ENCODE measurements at regions not wholly inside any gene's neighbourhood (a gene's known extent, or its start where the extent isn't known, plus 50 kb on each side); places are given as distances from the start of the nearest gene placed in this dataset.

- DNase-seq: peak; percentile 86
These were observed 1118.2 kb downstream of the ARAP2 start for GRCh38 chr4:35125995-35126712.

GRCh38 chr4:35138449-35138848, 1105.9 kb downstream of the ARAP2 start:
- no peak for DNase-seq

GRCh38 chr4:35147761-35148160, 1096.6 kb downstream of the ARAP2 start:
- no peak for DNase-seq

GRCh38 chr4:35151816-35152572, 1092.3 kb downstream of the ARAP2 start:
- peak; percentile 28 for DNase-seq

GRCh38 chr4:35163168-35163567, 1081.1 kb downstream of the ARAP2 start:
- DNase-seq: peak; percentile 9

GRCh38 chr4:35164063-35164462, 1080.3 kb downstream of the ARAP2 start:
- DNase-seq: no peak

- peak; percentile 44 for DNase-seq
These were observed 1077.8 kb downstream of the ARAP2 start for GRCh38 chr4:35166466-35166865.

GRCh38 chr4:35167385-35167784, 1076.9 kb downstream of the ARAP2 start:
- DNase-seq: no peak

- peak; percentile 43 for DNase-seq
These were observed 1068.8 kb downstream of the ARAP2 start for GRCh38 chr4:35175487-35175886.

GRCh38 chr4:35175894-35176293, 1068.4 kb downstream of the ARAP2 start:
- DNase-seq: peak; percentile 66

- no peak for DNase-seq
These were observed 1061.9 kb downstream of the ARAP2 start for GRCh38 chr4:35182451-35182850.

GRCh38 chr4:35189988-35190613, 1054.2 kb downstream of the ARAP2 start:
- peak; percentile 76 for DNase-seq

- no peak for DNase-seq
These were observed 1042.9 kb downstream of the ARAP2 start for GRCh38 chr4:35201403-35201802.

- peak; percentile 65 for DNase-seq
These were observed 1027.7 kb downstream of the ARAP2 start for GRCh38 chr4:35216636-35217035.

- peak; percentile 11 for DNase-seq
These were observed 1027.0 kb downstream of the ARAP2 start for GRCh38 chr4:35217331-35217730.

GRCh38 chr4:35228313-35228712, 1016.0 kb downstream of the ARAP2 start:
- DNase-seq: no peak

GRCh38 chr4:35229021-35229420, 1015.3 kb downstream of the ARAP2 start:
- no peak for DNase-seq

- DNase-seq: no peak
These were observed 1006.4 kb downstream of the ARAP2 start for GRCh38 chr4:35237924-35238323.

GRCh38 chr4:35238793-35239192, 1005.5 kb downstream of the ARAP2 start:
- DNase-seq: no peak

- DNase-seq: no peak
These were observed 997.8 kb downstream of the ARAP2 start for GRCh38 chr4:35246493-35246892.

- peak; percentile 34 for DNase-seq
These were observed 997.3 kb downstream of the ARAP2 start for GRCh38 chr4:35247047-35247446.

GRCh38 chr4:35250331-35250730, 994.0 kb downstream of the ARAP2 start:
- peak; percentile 84 for DNase-seq

GRCh38 chr4:35250761-35251160, 993.6 kb downstream of the ARAP2 start:
- peak; percentile 60 for DNase-seq

- DNase-seq: no peak
These were observed 992.2 kb downstream of the ARAP2 start for GRCh38 chr4:35252071-35252470.

Measured in NCI-H69 (cell line).